D721Med (cell line): ENCODE measurements at regions not wholly inside any gene's neighbourhood (a gene's known extent, or its start where the extent isn't known, plus 50 kb on each side); places are given as distances from the start of the nearest gene placed in this dataset.
A peak's percentile ranks its signal among the peaks of the same experiment; 100 is the strongest.

Source experiments
- DNase-seq: peaks from one replicate; pipeline ENCODE4 v3.0.0; 2011; ENCODE audit warnings: low spot score; ENCODE audit not compliant: insufficient read length
- FAIRE-seq: peaks from 2 replicates; lab custom pipeline; 2011; peaks lifted over from hg19 to GRCh38; lab: Jason Lieb, UNC
- TF ChIP-seq, protein P1 (sequence below): IDR thresholded peaks from 2 replicates; pipeline ENCODE4 v1.5.1; 2012; ENCODE audit warnings: mild to moderate bottlenecking, control low read depth; ENCODE audit not compliant: insufficient read depth; ENCODE audit errors: missing control alignments

GRCh38 chr16:47995354-47995753 is 160.4 kb downstream of the ABCC12 start:
- TF ChIP-seq, protein P1, sequence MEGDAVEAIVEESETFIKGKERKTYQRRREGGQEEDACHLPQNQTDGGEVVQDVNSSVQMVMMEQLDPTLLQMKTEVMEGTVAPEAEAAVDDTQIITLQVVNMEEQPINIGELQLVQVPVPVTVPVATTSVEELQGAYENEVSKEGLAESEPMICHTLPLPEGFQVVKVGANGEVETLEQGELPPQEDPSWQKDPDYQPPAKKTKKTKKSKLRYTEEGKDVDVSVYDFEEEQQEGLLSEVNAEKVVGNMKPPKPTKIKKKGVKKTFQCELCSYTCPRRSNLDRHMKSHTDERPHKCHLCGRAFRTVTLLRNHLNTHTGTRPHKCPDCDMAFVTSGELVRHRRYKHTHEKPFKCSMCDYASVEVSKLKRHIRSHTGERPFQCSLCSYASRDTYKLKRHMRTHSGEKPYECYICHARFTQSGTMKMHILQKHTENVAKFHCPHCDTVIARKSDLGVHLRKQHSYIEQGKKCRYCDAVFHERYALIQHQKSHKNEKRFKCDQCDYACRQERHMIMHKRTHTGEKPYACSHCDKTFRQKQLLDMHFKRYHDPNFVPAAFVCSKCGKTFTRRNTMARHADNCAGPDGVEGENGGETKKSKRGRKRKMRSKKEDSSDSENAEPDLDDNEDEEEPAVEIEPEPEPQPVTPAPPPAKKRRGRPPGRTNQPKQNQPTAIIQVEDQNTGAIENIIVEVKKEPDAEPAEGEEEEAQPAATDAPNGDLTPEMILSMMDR: no peak
- DNase-seq (no peak), FAIRE-seq (no peak)

- TF ChIP-seq, protein P1: no peak
- FAIRE-seq: no peak
- no peak for DNase-seq
Observed at GRCh38 chr16:47991491-47991890, 164.3 kb downstream of the ABCC12 start.

GRCh38 chr16:47990676-47991075 is 165.1 kb downstream of the ABCC12 start:
- FAIRE-seq (no peak), DNase-seq (no peak)
- TF ChIP-seq, protein P1: no peak

DNA sequence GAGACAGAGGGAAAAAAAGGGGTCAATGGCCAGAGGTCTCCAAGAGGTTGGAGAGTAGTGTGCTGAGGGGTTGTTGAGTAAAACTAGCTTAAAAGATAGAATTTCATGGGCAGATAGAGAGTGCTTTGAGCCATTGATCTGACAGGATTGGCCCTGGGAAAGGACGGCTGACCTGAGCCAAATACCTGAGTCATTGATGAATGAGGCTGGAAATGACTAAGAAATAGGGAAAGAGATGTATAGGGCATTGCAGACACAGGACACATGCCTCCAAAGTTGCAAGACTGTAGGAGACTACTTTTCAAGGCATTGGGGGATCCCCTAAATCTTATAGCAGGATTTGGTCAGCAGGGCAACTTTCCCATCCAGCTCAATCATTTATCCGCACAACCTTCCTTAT is 168.7 kb downstream of the ABCC12 start:
- TF ChIP-seq, protein P1: no peak
- DNase-seq (no peak), FAIRE-seq (no peak)

- DNase-seq (peak; percentile 33), FAIRE-seq (no peak)
- TF ChIP-seq, protein P1: no peak
Observed at GRCh38 chr16:47986031-47986430, 169.8 kb downstream of the ABCC12 start.

GRCh38 chr16:47984669-47985068 is 171.1 kb downstream of the ABCC12 start:
- FAIRE-seq (no peak), DNase-seq (no peak)
- TF ChIP-seq, protein P1: no peak

DNA sequence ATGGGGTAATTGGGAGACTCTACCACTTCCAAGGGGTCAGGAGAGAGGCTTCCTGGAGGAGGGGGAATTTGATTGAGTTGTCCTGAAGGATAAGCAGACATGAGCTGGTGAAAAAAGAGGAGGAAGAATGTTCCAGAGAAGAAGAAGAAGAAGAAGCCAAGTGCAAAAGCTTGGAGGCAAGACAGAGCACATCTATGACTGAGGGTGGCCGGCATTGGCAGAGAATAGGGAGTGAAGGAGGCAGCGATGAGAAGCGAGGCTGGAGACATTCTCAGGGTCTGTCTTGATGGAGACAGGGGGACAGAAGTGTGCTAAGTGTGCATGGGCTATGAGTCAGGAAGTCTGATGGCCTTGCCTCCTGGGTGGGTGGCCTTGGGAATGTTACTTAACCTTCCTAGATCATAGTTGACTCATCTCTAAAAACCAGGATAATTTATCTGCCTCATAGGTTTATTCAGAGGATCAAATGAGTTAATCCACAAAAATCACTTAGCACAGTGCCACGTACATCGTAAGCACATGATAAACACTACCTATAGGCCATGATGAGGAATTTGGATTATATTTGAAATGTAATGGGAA is 171.7 kb downstream of the ABCC12 start:
- TF ChIP-seq, protein P1: no peak
- FAIRE-seq (no peak), DNase-seq (no peak)
